ENCODE measurements at regions not wholly inside any gene's neighbourhood (a gene's known extent, or its start where the extent isn't known, plus 50 kb on each side); places are given as distances from the start of the nearest gene placed in this dataset.

DNA sequence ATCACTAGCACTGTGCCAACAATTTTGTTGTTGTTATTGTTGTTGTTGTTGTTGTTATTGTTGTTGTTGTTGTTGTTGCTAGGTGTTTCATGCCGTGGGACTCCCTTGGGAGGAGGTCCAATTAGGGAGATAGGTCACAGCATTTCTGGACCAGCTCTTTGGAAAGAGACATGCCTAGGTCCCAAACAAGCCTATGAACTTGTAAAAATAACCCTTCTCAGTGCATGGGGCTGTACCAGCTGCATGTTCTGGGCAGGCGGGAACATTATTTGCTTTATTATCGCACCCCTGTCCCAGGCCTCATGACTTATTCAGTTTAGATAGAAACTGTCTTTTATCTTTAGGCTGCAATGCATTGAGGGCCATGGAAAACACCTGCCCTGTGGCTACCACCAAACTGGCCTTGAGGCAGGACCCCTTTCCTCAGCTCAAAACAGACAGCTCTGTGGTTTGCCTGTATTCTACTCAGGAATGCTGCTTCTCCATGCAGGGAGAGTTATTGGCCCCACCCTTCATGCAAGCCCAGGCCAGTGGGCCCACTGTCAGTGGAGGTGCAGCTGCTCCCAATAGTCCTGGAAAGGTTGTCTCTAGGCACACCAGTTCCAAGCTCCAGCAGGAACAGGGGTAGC is 386.5 kb upstream of the BRINP3 start:
- H3K4me1 ChIP-seq, result no peaks in the 10 kb centered on the region
- no peaks in the 10 kb centered on the region for H3K9me3 ChIP-seq (ENCODE audit: low read depth)
- no peaks in the 10 kb centered on the region for H3K27me3 Mint-ChIP-seq (ENCODE audit: insufficient read depth, low read depth)
- no peak overlapping the region for H3K27ac ChIP-seq
- no peak for DNase-seq (ENCODE audit: low spot score)
- H3K36me3 Mint-ChIP-seq, result no peaks in the 10 kb centered on the region
- no peaks in the 10 kb centered on the region for H3K36me3 ChIP-seq
- H3K4me1 Mint-ChIP-seq, result no peaks in the 10 kb centered on the region
- H3K9me3 Mint-ChIP-seq, result peaks cover 2% of the 10 kb centered on the region
- no peak overlapping the region for H3K9ac ChIP-seq
- no peaks in the 10 kb centered on the region for H3K27me3 ChIP-seq
- no peaks in the 10 kb centered on the region for H3F3A ChIP-seq (ENCODE audit: low read depth)
- H3K4me2 ChIP-seq, result no peak overlapping the region
- H4K20me1 ChIP-seq (ENCODE audit: low read depth), result no peaks in the 10 kb centered on the region
- no peak overlapping the region for H3K27ac Mint-ChIP-seq
- no peaks in the 10 kb centered on the region for H3K79me2 ChIP-seq (ENCODE audit: low read depth)
- TF ChIP-seq, protein P1, sequence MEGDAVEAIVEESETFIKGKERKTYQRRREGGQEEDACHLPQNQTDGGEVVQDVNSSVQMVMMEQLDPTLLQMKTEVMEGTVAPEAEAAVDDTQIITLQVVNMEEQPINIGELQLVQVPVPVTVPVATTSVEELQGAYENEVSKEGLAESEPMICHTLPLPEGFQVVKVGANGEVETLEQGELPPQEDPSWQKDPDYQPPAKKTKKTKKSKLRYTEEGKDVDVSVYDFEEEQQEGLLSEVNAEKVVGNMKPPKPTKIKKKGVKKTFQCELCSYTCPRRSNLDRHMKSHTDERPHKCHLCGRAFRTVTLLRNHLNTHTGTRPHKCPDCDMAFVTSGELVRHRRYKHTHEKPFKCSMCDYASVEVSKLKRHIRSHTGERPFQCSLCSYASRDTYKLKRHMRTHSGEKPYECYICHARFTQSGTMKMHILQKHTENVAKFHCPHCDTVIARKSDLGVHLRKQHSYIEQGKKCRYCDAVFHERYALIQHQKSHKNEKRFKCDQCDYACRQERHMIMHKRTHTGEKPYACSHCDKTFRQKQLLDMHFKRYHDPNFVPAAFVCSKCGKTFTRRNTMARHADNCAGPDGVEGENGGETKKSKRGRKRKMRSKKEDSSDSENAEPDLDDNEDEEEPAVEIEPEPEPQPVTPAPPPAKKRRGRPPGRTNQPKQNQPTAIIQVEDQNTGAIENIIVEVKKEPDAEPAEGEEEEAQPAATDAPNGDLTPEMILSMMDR (IDR thresholded peaks at IDR 0.05), result no peak
- TF ChIP-seq EZH2phosphoT487 (IDR thresholded peaks at IDR 0.05) (no peak), EZH2 (IDR thresholded peaks at IDR 0.05) (no peak)
- no peak overlapping the region for H3K4me3 Mint-ChIP-seq
- no peak overlapping the region for H2AFZ ChIP-seq (replicated peaks)
- H3K4me3 ChIP-seq, result no peak overlapping the region

DNA sequence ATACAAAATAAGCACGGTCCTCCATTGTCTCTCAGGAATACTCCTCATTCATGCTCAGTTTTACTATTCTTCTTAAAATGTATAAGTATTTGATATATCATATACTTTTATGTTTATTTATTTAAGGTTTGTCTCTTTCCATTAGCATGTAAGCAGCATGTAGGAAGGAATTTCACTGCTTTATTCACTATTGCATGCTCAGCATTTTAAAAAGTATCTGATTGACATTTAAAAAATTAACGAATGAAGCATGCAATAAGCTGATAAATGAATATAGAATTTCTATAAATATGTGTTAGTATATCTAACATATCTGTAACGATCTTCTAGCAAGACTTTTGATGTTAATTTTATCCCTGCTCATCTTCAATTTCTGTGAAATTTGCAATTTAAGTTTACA is 402.7 kb upstream of the BRINP3 start:
- H3K4me2 ChIP-seq, result no peak overlapping the region
- H3K4me3 Mint-ChIP-seq, result no peak overlapping the region
- H3K9me3 Mint-ChIP-seq, result no peaks in the 10 kb centered on the region
- H3K4me3 ChIP-seq, result no peak overlapping the region
- H3K36me3 Mint-ChIP-seq, result no peaks in the 10 kb centered on the region
- H3K27ac Mint-ChIP-seq, result no peak overlapping the region
- no peaks in the 10 kb centered on the region for H3K4me1 ChIP-seq
- no peaks in the 10 kb centered on the region for H3K27me3 Mint-ChIP-seq (ENCODE audit: insufficient read depth, low read depth)
- DNase-seq (ENCODE audit: low spot score), result no peak
- no peaks in the 10 kb centered on the region for H3F3A ChIP-seq (ENCODE audit: low read depth)
- H3K9ac ChIP-seq, result no peak overlapping the region
- TF ChIP-seq EZH2phosphoT487 (IDR thresholded peaks at IDR 0.05) (no peak), EZH2 (IDR thresholded peaks at IDR 0.05) (no peak)
- TF ChIP-seq, protein P1 (IDR thresholded peaks at IDR 0.05), result no peak
- H3K79me2 ChIP-seq (ENCODE audit: low read depth), result no peaks in the 10 kb centered on the region
- no peaks in the 10 kb centered on the region for H3K9me3 ChIP-seq (ENCODE audit: low read depth)
- no peak overlapping the region for H3K27ac ChIP-seq
- H3K4me1 Mint-ChIP-seq, result no peaks in the 10 kb centered on the region
- H4K20me1 ChIP-seq (ENCODE audit: low read depth), result no peaks in the 10 kb centered on the region
- H3K36me3 ChIP-seq, result no peaks in the 10 kb centered on the region
- no peaks in the 10 kb centered on the region for H3K27me3 ChIP-seq
- H2AFZ ChIP-seq (replicated peaks), result no peak overlapping the region

DNA sequence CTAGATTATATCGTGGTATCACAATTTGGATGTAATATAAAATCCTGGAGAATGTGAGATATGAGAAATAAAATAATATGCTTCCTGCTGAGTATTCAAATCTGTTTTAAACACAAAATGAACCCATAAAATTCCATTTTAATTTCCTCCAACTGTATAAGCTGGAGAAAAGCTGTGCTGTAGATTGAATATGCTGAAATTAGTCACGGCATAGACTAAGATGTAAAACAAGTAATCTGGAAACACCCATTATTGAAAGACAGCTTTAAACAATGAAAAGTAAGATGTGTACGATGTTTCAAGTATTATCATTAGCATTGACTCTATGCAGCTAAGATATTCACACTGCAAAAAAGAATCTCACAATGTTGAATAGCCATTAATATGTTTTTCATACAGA is 403.4 kb upstream of the BRINP3 start:
- Histone ChIP-seq H3K4me1 (no peaks in the 10 kb centered on the region), H2AFZ (replicated peaks) (no peak overlapping the region), H3K4me3 (no peak overlapping the region), H3K36me3 (no peaks in the 10 kb centered on the region), H3K9ac (no peak overlapping the region), H3K4me2 (no peak overlapping the region), H3K27ac (no peak overlapping the region), H4K20me1 (ENCODE audit: low read depth) (no peaks in the 10 kb centered on the region), H3K79me2 (ENCODE audit: low read depth) (no peaks in the 10 kb centered on the region), H3F3A (ENCODE audit: low read depth) (no peaks in the 10 kb centered on the region), H3K27me3 (no peaks in the 10 kb centered on the region), H3K9me3 (ENCODE audit: low read depth) (no peaks in the 10 kb centered on the region)
- Mint-ChIP-seq H3K9me3 (no peaks in the 10 kb centered on the region), H3K4me1 (peaks cover 4% of the 10 kb centered on the region), H3K4me3 (no peak overlapping the region), H3K27ac (no peak overlapping the region), H3K27me3 (ENCODE audit: insufficient read depth, low read depth) (no peaks in the 10 kb centered on the region), H3K36me3 (no peaks in the 10 kb centered on the region)
- TF ChIP-seq EZH2phosphoT487 (IDR thresholded peaks at IDR 0.05), result no peak
- TF ChIP-seq, protein P1 (IDR thresholded peaks at IDR 0.05), result no peak
- no peak for TF ChIP-seq EZH2 (IDR thresholded peaks at IDR 0.05)
- no peak for DNase-seq (ENCODE audit: low spot score)
